OCI-LY7 (cell line): ENCODE measurements at regions not wholly inside any gene's neighbourhood (a gene's known extent, or its start where the extent isn't known, plus 50 kb on each side); places are given as distances from the start of the nearest gene placed in this dataset.

ENCODE experiments used
- BruUV-seq: library from RNA; stranded (reverse); fragments of 400-500 nt; replicated peaks from 2 replicates; lab custom pipeline; 2021; lab: Mats Ljungman, UMichigan
- CTCF ChIA-PET: fragments of 300-600 bp; sonication (Branson Sonifier 250); formaldehyde crosslinking; loops from one replicate; lab custom pipeline; 2022; ENCODE audit warnings: antibody characterized with exemption; ENCODE audit not compliant: unreplicated experiment; lab: Charles Lee
- POLR2A ChIA-PET: fragments of 300-600 bp; sonication (Branson Sonifier 250); formaldehyde crosslinking; loops from one replicate; lab custom pipeline; 2022; ENCODE audit warnings: antibody characterized with exemption; lab: Charles Lee
- DNase-seq: peaks from one replicate; pipeline ENCODE4 v3.0.0-alpha.2; 2015; ENCODE audit warnings: low spot score
- H2AFZ ChIP-seq: fragments of 200-600 bp; sonication (generic), shearing (Covaris generic); 2 replicates; pipeline ENCODE4 v1.6.1; 2014; ENCODE audit warnings: mild to moderate bottlenecking, antibody characterized with exemption, low read length, moderate library complexity
- H3K27ac ChIP-seq: fragments of 200-600 bp; sonication (generic); 2 replicates; pipeline ENCODE4 v1.5.1; 2014; ENCODE audit warnings: mixed run types, low read depth, mild to moderate bottlenecking, moderate library complexity, low read length, inconsistent platforms; ENCODE audit not compliant: poor library complexity, severe bottlenecking
- H3K36me3 ChIP-seq: fragments of 200-600 bp; sonication (generic); 2 replicates; pipeline ENCODE4 v1.6.1; 2014; ENCODE audit warnings: mild to moderate bottlenecking, antibody characterized with exemption, low read length, moderate library complexity, mixed read lengths; ENCODE audit not compliant: insufficient read depth
- H3K4me1 ChIP-seq: fragments of 200-600 bp; sonication (generic); 2 replicates; pipeline ENCODE4 v1.5.1; 2014; ENCODE audit warnings: mild to moderate bottlenecking, low read length; ENCODE audit not compliant: insufficient read depth, poor library complexity, severe bottlenecking
- H3K4me2 ChIP-seq: fragments of 200-600 bp; sonication (generic); 2 replicates; pipeline ENCODE4 v1.6.1; 2014; ENCODE audit warnings: mild to moderate bottlenecking, low read length
- H3K4me3 ChIP-seq: fragments of 200-600 bp; sonication (generic); 2 replicates; pipeline ENCODE4 v1.5.1; 2014; ENCODE audit warnings: mild to moderate bottlenecking, low read depth, low read length; ENCODE audit not compliant: poor library complexity, severe bottlenecking
- H3K79me2 ChIP-seq: fragments of 200-600 bp; sonication (generic); 2 replicates; pipeline ENCODE4 v1.6.1; 2016; ENCODE audit warnings: low read depth, mild to moderate bottlenecking, low read length, moderate library complexity, mixed read lengths; ENCODE audit not compliant: insufficient read depth
- H3K9me2 ChIP-seq: fragments of 200-600 bp; sonication (generic); 2 replicates; pipeline ENCODE4 v1.6.1; 2016; ENCODE audit warnings: mild to moderate bottlenecking, low read length, mixed read lengths; ENCODE audit not compliant: insufficient read depth
- H3K9me3 ChIP-seq: fragments of 200-600 bp; sonication (generic); 2 replicates; pipeline ENCODE4 v1.6.1; 2014; ENCODE audit warnings: mild to moderate bottlenecking, mixed run types, low read length, mixed read lengths
- H4K20me1 ChIP-seq: fragments of 200-600 bp; sonication (generic); 2 replicates; pipeline ENCODE4 v1.6.1; 2014; ENCODE audit warnings: mild to moderate bottlenecking, antibody characterized with exemption, low read length, moderate library complexity, mixed read lengths; ENCODE audit not compliant: insufficient read depth
- EZH2phosphoT487 ChIP-seq: fragments of 200-600 bp; sonication (generic); IDR thresholded peaks from 2 replicates; pipeline ENCODE4 v1.6.1; 2018; ENCODE audit warnings: low read depth, borderline replicate concordance, mild to moderate bottlenecking, mixed run types, antibody characterized with exemption, low read length, moderate library complexity, mixed read lengths
- intact Hi-C: fragments of 100-400 bp; cut with micrococcal nuclease; formaldehyde crosslinking; loops from one replicate; pipeline ENCODE4 v1.10.0; 2022; ENCODE audit not compliant: unreplicated experiment
- TF ChIP-seq, protein P1 (sequence below): fragments of 200-600 bp; sonication (generic); conservative IDR thresholded peaks from 2 replicates; pipeline ENCODE4 v1.5.1; 2014; ENCODE audit warnings: mild to moderate bottlenecking, antibody characterized with exemption, low read length, moderate library complexity, mixed read lengths

DNA sequence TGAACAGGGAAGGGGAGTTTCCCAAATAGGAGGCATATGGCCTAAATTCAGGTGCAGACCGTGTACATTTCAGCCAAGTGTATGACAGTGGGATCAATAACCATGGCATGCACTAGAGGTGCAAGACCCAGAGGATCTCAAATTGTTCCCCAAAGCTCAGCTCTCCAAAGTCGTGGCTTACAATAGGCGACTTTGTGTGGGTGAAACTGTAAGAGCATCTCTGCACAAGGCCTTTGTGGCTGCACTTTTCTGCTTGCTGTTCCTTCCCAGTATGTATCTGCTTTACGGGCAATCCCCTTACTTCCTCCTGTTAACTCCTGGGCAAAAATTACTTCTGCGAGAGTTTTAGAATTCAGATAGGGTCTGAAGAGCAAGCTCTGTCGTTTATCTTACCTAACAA is 518.3 kb upstream of the ZFP42 start:
- Histone ChIP-seq H3K9me3 (no peaks in the 10 kb centered on the region), H4K20me1 (no peaks in the 10 kb centered on the region), H3K4me1 (no peaks in the 10 kb centered on the region), H3K27ac (no peak overlapping the region), H3K36me3 (no peaks in the 10 kb centered on the region), H3K4me2 (no peak overlapping the region), H3K9me2 (no peaks in the 10 kb centered on the region), H3K79me2 (no peaks in the 10 kb centered on the region), H3K4me3 (no peak overlapping the region), H2AFZ (no peak overlapping the region)
- DNase-seq, result no peak
- intact Hi-C loops, result no loop called here
- CTCF ChIA-PET, result no interaction called here
- TF ChIP-seq EZH2phosphoT487, result no peak
- TF ChIP-seq, protein P1, sequence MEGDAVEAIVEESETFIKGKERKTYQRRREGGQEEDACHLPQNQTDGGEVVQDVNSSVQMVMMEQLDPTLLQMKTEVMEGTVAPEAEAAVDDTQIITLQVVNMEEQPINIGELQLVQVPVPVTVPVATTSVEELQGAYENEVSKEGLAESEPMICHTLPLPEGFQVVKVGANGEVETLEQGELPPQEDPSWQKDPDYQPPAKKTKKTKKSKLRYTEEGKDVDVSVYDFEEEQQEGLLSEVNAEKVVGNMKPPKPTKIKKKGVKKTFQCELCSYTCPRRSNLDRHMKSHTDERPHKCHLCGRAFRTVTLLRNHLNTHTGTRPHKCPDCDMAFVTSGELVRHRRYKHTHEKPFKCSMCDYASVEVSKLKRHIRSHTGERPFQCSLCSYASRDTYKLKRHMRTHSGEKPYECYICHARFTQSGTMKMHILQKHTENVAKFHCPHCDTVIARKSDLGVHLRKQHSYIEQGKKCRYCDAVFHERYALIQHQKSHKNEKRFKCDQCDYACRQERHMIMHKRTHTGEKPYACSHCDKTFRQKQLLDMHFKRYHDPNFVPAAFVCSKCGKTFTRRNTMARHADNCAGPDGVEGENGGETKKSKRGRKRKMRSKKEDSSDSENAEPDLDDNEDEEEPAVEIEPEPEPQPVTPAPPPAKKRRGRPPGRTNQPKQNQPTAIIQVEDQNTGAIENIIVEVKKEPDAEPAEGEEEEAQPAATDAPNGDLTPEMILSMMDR, result no peak
- POLR2A ChIA-PET, result no interaction called here
- no TSS peak for BruUV-seq

DNA sequence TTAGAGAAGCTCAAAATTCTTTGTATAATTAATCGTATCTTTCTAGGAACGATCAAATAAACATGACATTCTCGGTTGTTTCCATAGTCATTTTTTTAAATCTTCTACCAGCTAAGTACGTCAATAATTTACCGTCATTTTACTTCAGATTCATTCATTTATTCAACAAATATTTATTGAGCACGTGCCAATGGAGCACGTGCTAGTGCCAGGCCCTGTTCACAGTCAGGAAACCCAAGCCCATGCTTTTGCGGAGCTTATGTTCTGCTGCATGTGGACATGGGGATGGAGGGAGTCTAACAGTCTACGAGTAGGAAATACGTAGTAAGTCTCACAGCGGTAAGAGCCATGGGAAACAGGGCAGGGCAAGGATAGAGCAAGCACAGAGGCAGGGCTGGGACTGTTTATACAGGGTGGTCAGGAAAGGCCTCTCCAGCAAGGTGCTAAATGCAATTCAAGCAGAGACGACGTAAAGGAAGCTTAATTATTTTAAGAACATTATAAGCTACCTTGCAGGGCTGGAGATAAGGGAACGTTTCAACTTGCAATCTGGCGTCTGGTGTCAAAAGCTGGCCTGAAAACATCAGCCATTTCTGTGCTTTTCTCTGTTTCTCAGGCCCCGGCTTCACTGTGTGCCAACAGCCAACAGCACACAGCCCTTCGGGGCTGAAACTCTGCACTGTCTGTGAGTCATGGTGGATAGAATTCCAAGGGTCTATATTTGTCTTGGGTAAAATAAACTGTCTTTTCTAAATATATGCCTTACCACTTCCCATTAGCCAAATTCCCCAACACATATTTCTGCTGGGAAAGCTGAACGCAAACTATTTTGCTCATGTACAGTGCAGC is 517.1 kb upstream of the ZFP42 start:
- H4K20me1 ChIP-seq, result no peaks in the 10 kb centered on the region
- no peak overlapping the region for H3K4me3 ChIP-seq
- no peaks in the 10 kb centered on the region for H3K36me3 ChIP-seq
- DNase-seq, result no peak
- H3K27ac ChIP-seq, result no peak overlapping the region
- TF ChIP-seq, protein P1, result no peak
- no peak for TF ChIP-seq EZH2phosphoT487
- no peak overlapping the region for H2AFZ ChIP-seq
- no peak overlapping the region for H3K4me2 ChIP-seq
- H3K9me3 ChIP-seq, result no peaks in the 10 kb centered on the region
- intact Hi-C loops, result no loop called here
- no peaks in the 10 kb centered on the region for H3K9me2 ChIP-seq
- ChIA-PET POLR2A (interaction anchor here (0.6 to 1.1 kb wide), 2 partner anchors 9 to 1823 kb away, joined by 3 to 5 read pairs; no protein-coding TSS in a partner anchor), CTCF (interaction anchor here (0.5 kb wide), 1 partner anchor 1644 kb away, joined by 3 read pairs; no protein-coding TSS in a partner anchor)
- no peaks in the 10 kb centered on the region for H3K4me1 ChIP-seq
- BruUV-seq, result no TSS peak
- no peaks in the 10 kb centered on the region for H3K79me2 ChIP-seq

DNA sequence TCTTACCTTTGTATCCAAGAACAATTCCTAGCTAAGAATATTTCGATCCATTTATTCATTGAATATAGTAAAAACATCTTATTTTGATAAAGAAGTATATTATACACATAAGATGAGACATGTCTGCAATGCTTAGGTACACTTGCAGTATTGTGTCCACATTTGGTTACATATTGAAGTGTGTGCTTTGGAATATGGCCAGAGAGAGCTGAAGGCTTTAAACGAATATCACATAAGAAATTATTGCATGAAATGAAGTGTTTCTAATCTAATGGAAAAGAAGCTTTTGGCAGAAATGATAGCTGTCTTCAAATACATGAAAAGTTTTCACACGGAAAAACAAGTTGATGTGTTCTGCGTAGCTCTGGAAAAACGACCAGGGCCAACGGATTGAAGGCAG is 516.1 kb upstream of the ZFP42 start:
- no peaks in the 10 kb centered on the region for H4K20me1 ChIP-seq
- no peaks in the 10 kb centered on the region for H3K4me1 ChIP-seq
- ChIA-PET POLR2A (interaction anchor here (0.6 to 1.1 kb wide), 2 partner anchors 10 to 228 kb away, joined by 3 to 5 read pairs; no protein-coding TSS in a partner anchor), CTCF (no interaction called here)
- no peak for DNase-seq
- H3K9me3 ChIP-seq, result no peaks in the 10 kb centered on the region
- no peak overlapping the region for H3K27ac ChIP-seq
- no peak overlapping the region for H3K4me2 ChIP-seq
- no peaks in the 10 kb centered on the region for H3K36me3 ChIP-seq
- H2AFZ ChIP-seq, result no peak overlapping the region
- no peaks in the 10 kb centered on the region for H3K79me2 ChIP-seq
- no peak overlapping the region for H3K4me3 ChIP-seq
- BruUV-seq, result no TSS peak
- intact Hi-C loops, result no loop called here
- TF ChIP-seq, protein P1, result no peak
- TF ChIP-seq EZH2phosphoT487, result no peak
- H3K9me2 ChIP-seq, result no peaks in the 10 kb centered on the region
